ENCODE measurements at regions not wholly inside any gene's neighbourhood (a gene's known extent, or its start where the extent isn't known, plus 50 kb on each side); places are given as distances from the start of the nearest gene placed in this dataset.
"Not testable (repeated sequence)": the region's sequence is repeated elsewhere in the genome, so short reads cannot be mapped to it uniquely, and the experiment has no call there.

GRCh38 chr9:85319936-85320656 is 421.7 kb downstream of the AGTPBP1 start:
- H3K4me1 Mint-ChIP-seq, result no peaks in the 10 kb centered on the region
- no peak overlapping the region for H3K27ac Mint-ChIP-seq
- Histone ChIP-seq H3K4me3 (replicated peaks in 1 of 3; ENCODE audit: low read depth in 2 of 3, low read length in 3 of 3) (no peak overlapping the region), H3K4me1 (ENCODE audit: control insufficient read depth in 1 of 2, insufficient read depth in 2 of 2, low read length in 2 of 2) (no peaks in the 10 kb centered on the region), H3K36me3 (replicated peaks in 1 of 2; ENCODE audit: control insufficient read depth in 1 of 2, insufficient read depth in 2 of 2, low read length in 2 of 2) (no peaks in the 10 kb centered on the region), H3K4me2 (replicated peaks; ENCODE audit: extremely low read depth, low read length, poor library complexity, severe bottlenecking) (no peak overlapping the region), H3K9ac (ENCODE audit: insufficient read depth, low read length, poor library complexity, severe bottlenecking) (no peak overlapping the region), H3K27ac (ENCODE audit: low read depth in 1 of 2, low read length in 2 of 2) (no peak overlapping the region), H4K20me1 (ENCODE audit: insufficient read depth, low read length) (no peaks in the 10 kb centered on the region), H3K27me3 (ENCODE audit: control insufficient read depth in 2 of 2, insufficient read depth in 2 of 2, low read length in 2 of 2) (no peaks in the 10 kb centered on the region), H3K9me3 (replicated peaks in 1 of 2; ENCODE audit: control insufficient read depth in 1 of 2, insufficient read depth in 1 of 2, low read length in 2 of 2) (peaks cover 10 to 28% of the 10 kb centered on the region in 2 donors), H3K79me2 (ENCODE audit: insufficient read depth, low read length) (no peaks in the 10 kb centered on the region), H2AFZ (ENCODE audit: insufficient read depth, low read depth, low read length, poor library complexity, severe bottlenecking) (no peak overlapping the region)
- no CpG with 5 or more reads among the region's 2 CpGs for WGBS (ENCODE audit: insufficient coverage)
- peaks cover 0 to 5% (median 2%) of the 10 kb centered on the region in 3 donors for H3K27me3 Mint-ChIP-seq (ENCODE audit: low read depth in 3 of 3)
- no peak for TF ChIP-seq CTCF (IDR thresholded peaks at IDR 0.05)
- no peaks in the 10 kb centered on the region for H3K36me3 Mint-ChIP-seq
- peaks cover 8 to 34% (median 21%) of the 10 kb centered on the region in 7 donors for H3K9me3 Mint-ChIP-seq
- DNase-seq, result no peak
- intact Hi-C loops (cut with micrococcal nuclease), result no loop called here
- no peak overlapping the region for H3K4me3 Mint-ChIP-seq

- H3K27ac Mint-ChIP-seq; H3K4me2 ChIP-seq (replicated peaks; ENCODE audit: extremely low read depth, low read length, poor library complexity, severe bottlenecking); DNase-seq; H3K27ac ChIP-seq (ENCODE audit: low read depth in 1 of 2, low read length in 2 of 2); H3K4me3 ChIP-seq (replicated peaks in 1 of 3; ENCODE audit: low read depth in 2 of 3, low read length in 3 of 3); H3K4me3 Mint-ChIP-seq; H2AFZ ChIP-seq (ENCODE audit: insufficient read depth, low read depth, low read length, poor library complexity, severe bottlenecking); intact Hi-C loops (cut with micrococcal nuclease); H3K4me1 Mint-ChIP-seq; H3K27me3 ChIP-seq (ENCODE audit: control insufficient read depth in 2 of 2, insufficient read depth in 2 of 2, low read length in 2 of 2); H3K9ac ChIP-seq (ENCODE audit: insufficient read depth, low read length, poor library complexity, severe bottlenecking); H3K36me3 ChIP-seq (replicated peaks in 1 of 2; ENCODE audit: control insufficient read depth in 1 of 2, insufficient read depth in 2 of 2, low read length in 2 of 2); H3K79me2 ChIP-seq (ENCODE audit: insufficient read depth, low read length); H3K36me3 Mint-ChIP-seq; H3K27me3 Mint-ChIP-seq (ENCODE audit: low read depth in 3 of 3); H4K20me1 ChIP-seq (ENCODE audit: insufficient read depth, low read length); H3K4me1 ChIP-seq (ENCODE audit: control insufficient read depth in 1 of 2, insufficient read depth in 2 of 2, low read length in 2 of 2): not testable (repeated sequence)
- H3K9me3 Mint-ChIP-seq, result peaks cover 13 to 30% (median 19%) of the 10 kb centered on the region in 7 donors
- no CpG with 5 or more reads among the region's 2 CpGs for WGBS (ENCODE audit: insufficient coverage)
- peaks cover 17 to 25% of the 10 kb centered on the region in 2 donors for H3K9me3 ChIP-seq (replicated peaks in 1 of 2; ENCODE audit: control insufficient read depth in 1 of 2, insufficient read depth in 1 of 2, low read length in 2 of 2)
These were observed 426.2 kb downstream of the AGTPBP1 start for GRCh38 chr9:85315535-85315934.

Data from CD14-positive monocyte (primary cell).